ENCODE measurements at regions not wholly inside any gene's neighbourhood (a gene's known extent, or its start where the extent isn't known, plus 50 kb on each side); places are given as distances from the start of the nearest gene placed in this dataset.
"Not testable (repeated sequence)": the region's sequence is repeated elsewhere in the genome, so short reads cannot be mapped to it uniquely, and the experiment has no call there.

GRCh38 chr11:109698237-109698636 lies 276.2 kb downstream of the C11orf87 start:
- Histone ChIP-seq H3K4me1 (no peaks in the 10 kb centered on the region), H3K4me3 (no peak overlapping the region), H3K36me3 (no peaks in the 10 kb centered on the region), H3K27ac (no peak overlapping the region), H3K9me3 (peaks cover 0 to 54% (median 53%) of the 10 kb centered on the region in 8 donors), H3K27me3 (replicated peaks in 1 of 7) (no peaks in the 10 kb centered on the region)
- no peak for DNase-seq
- TF ChIP-seq POLR2AphosphoS5 (IDR thresholded peaks at IDR 0.05), result no peak
- TF ChIP-seq CTCF (IDR thresholded peaks at IDR 0.05 in 8 of 11, conservative IDR thresholded peaks at IDR 0.05 in 3 of 11), result no peak
- no peak for TF ChIP-seq POLR2A (IDR thresholded peaks at IDR 0.05)
- intact Hi-C loops (cut with DNase I; ENCODE audit: low total_unique reads), result no loop called here

GRCh38 chr11:109704432-109704831 lies 282.4 kb downstream of the C11orf87 start:
- Histone ChIP-seq H3K4me3 (no peak overlapping the region), H3K27ac (no peak overlapping the region), H3K9me3 (peaks cover 0 to 3% (median 0%) of the 10 kb centered on the region in 8 donors), H3K27me3 (replicated peaks in 1 of 7) (no peaks in the 10 kb centered on the region), H3K36me3 (no peaks in the 10 kb centered on the region), H3K4me1 (no peaks in the 10 kb centered on the region)
- DNase-seq, result no peak
- intact Hi-C loops (cut with DNase I; ENCODE audit: low total_unique reads), result loop anchor here (10.0 kb wide), 1 partner anchor 1010 kb away; no protein-coding TSS in a partner anchor
- 61 to 90% (median 87%) methylated on average over 4 of the region's 4 CpGs for WGBS, 5 donors
- TF ChIP-seq CTCF (IDR thresholded peaks at IDR 0.05 in 8 of 11, conservative IDR thresholded peaks at IDR 0.05 in 3 of 11) (no peak), POLR2A (IDR thresholded peaks at IDR 0.05) (no peak), POLR2AphosphoS5 (IDR thresholded peaks at IDR 0.05) (no peak)

- Histone ChIP-seq H3K4me3 (no peak overlapping the region), H3K27ac (no peak overlapping the region), H3K36me3 (no peaks in the 10 kb centered on the region), H3K9me3 (peaks cover 0 to 3% (median under 1%) of the 10 kb centered on the region in 8 donors), H3K4me1 (no peaks in the 10 kb centered on the region), H3K27me3 (replicated peaks in 1 of 7) (no peaks in the 10 kb centered on the region)
- 78 to 86% (median 81%) methylated on average over 1 of the region's 1 CpG for WGBS, 5 donors
- no peak for DNase-seq
- no peak for TF ChIP-seq POLR2A (IDR thresholded peaks at IDR 0.05)
- intact Hi-C loops (cut with DNase I; ENCODE audit: low total_unique reads), result loop anchor here (10.0 kb wide), 1 partner anchor 1012 kb away; no protein-coding TSS in a partner anchor
Measured at GRCh38 chr11:109706945-109707344, 285.0 kb downstream of the C11orf87 start.

GRCh38 chr11:109707411-109707810 lies 285.4 kb downstream of the C11orf87 start:
- DNase-seq, result no peak
- no peak overlapping the region for H3K4me3 ChIP-seq
- intact Hi-C loops (cut with DNase I; ENCODE audit: low total_unique reads), result loop anchor here (10.0 kb wide), 1 partner anchor 1013 kb away; no protein-coding TSS in a partner anchor
- no peaks in the 10 kb centered on the region for H3K36me3 ChIP-seq
- H3K27me3 ChIP-seq (replicated peaks in 1 of 7), result no peaks in the 10 kb centered on the region
- WGBS, 5 donors, result 66 to 89% (median 69%) methylated on average over 2 of the region's 2 CpGs
- no peak overlapping the region for H3K27ac ChIP-seq
- no peaks in the 10 kb centered on the region for H3K4me1 ChIP-seq
- peaks cover 0 to 7% (median 3%) of the 10 kb centered on the region in 8 donors for H3K9me3 ChIP-seq
- TF ChIP-seq CTCF (IDR thresholded peaks at IDR 0.05 in 8 of 11, conservative IDR thresholded peaks at IDR 0.05 in 3 of 11) (no peak), POLR2AphosphoS5 (IDR thresholded peaks at IDR 0.05) (no peak), POLR2A (IDR thresholded peaks at IDR 0.05) (no peak)

- no peak for DNase-seq
- H3K4me3 ChIP-seq, result no peak overlapping the region
- no peak for TF ChIP-seq CTCF (IDR thresholded peaks at IDR 0.05 in 8 of 11, conservative IDR thresholded peaks at IDR 0.05 in 3 of 11)
- TF ChIP-seq POLR2A (IDR thresholded peaks at IDR 0.05), result no peak
- no peak for TF ChIP-seq POLR2AphosphoS5 (IDR thresholded peaks at IDR 0.05)
- intact Hi-C loops (cut with DNase I; ENCODE audit: low total_unique reads), result loop anchor here (10.0 kb wide), 1 partner anchor 1013 kb away; no protein-coding TSS in a partner anchor
- no peak overlapping the region for H3K27ac ChIP-seq
- WGBS, 5 donors, result 47 to 55% (median 51%) methylated on average over 1 of the region's 1 CpG
- H3K9me3 ChIP-seq, result peaks cover 0 to 13% (median 8%) of the 10 kb centered on the region in 8 donors
- no peaks in the 10 kb centered on the region for H3K36me3 ChIP-seq
- H3K4me1 ChIP-seq, result no peaks in the 10 kb centered on the region
- no peaks in the 10 kb centered on the region for H3K27me3 ChIP-seq (replicated peaks in 1 of 7)
Measured at GRCh38 chr11:109708184-109708583, 286.2 kb downstream of the C11orf87 start.

- H3K27ac ChIP-seq; intact Hi-C loops (cut with DNase I; ENCODE audit: low total_unique reads); H3K36me3 ChIP-seq; DNase-seq; H3K27me3 ChIP-seq (replicated peaks in 1 of 7); H3K4me3 ChIP-seq; H3K4me1 ChIP-seq: not testable (repeated sequence)
- WGBS, 5 donors, result 79 to 92% (median 91%) methylated on average over 2 of the region's 2 CpGs
- peaks cover 0 to 50% (median 35%) of the 10 kb centered on the region in 8 donors for H3K9me3 ChIP-seq
Measured at GRCh38 chr11:109714444-109714843, 292.5 kb downstream of the C11orf87 start.

GRCh38 chr11:109715424-109715823 lies 293.4 kb downstream of the C11orf87 start:
- H3K27me3 ChIP-seq (replicated peaks in 1 of 7); H3K4me3 ChIP-seq; DNase-seq; H3K36me3 ChIP-seq; intact Hi-C loops (cut with DNase I; ENCODE audit: low total_unique reads); H3K27ac ChIP-seq; H3K4me1 ChIP-seq: not testable (repeated sequence)
- peaks cover 0 to 50% (median 35%) of the 10 kb centered on the region in 8 donors for H3K9me3 ChIP-seq
- 71 to 85% (median 78%) methylated on average over 4 of the region's 4 CpGs for WGBS, 5 donors

Data from spleen (tissue), 11 donors.